Stimulated activated effector memory CD8-positive, alpha-beta T cell treated with anti-CD3 and anti-CD28 coated beads, Interleukin-12 subunit alpha, Interleukin-12 subunit beta, amount 100 ng/mL, for 72 hours (primary cell): ENCODE measurements at regions not wholly inside any gene's neighbourhood (a gene's known extent, or its start where the extent isn't known, plus 50 kb on each side); places are given as distances from the start of the nearest gene placed in this dataset.

Experiments used
- ATAC-seq: fragments of 150-1000 bp; cut with Tn5 transposase; 2 replicates; pipeline ENCODE4 v1.10.0; 2021
- DNase-seq, 2 donors: peaks; one replicate each; pipeline ENCODE4 v3.0.0; 2021 to 2022; ENCODE audit warnings: low spot score in 2 of 2
- H3K27ac Mint-ChIP-seq: one replicate; pipeline ENCODE4 v1.8.0; 2022; ENCODE audit warnings: mild to moderate bottlenecking, mixed read lengths
- H3K36me3 Mint-ChIP-seq: one replicate; pipeline ENCODE4 v1.8.0; 2022; ENCODE audit warnings: mild to moderate bottlenecking, mixed read lengths
- H3K4me1 Mint-ChIP-seq: one replicate; pipeline ENCODE4 v1.8.0; 2022; ENCODE audit warnings: mixed read lengths
- H3K4me3 Mint-ChIP-seq: one replicate; pipeline ENCODE4 v1.8.0; 2022; ENCODE audit warnings: mild to moderate bottlenecking, mixed read lengths
- H3K9me3 Mint-ChIP-seq: one replicate; pipeline ENCODE4 v1.8.0; 2022; ENCODE audit warnings: mixed read lengths

DNA sequence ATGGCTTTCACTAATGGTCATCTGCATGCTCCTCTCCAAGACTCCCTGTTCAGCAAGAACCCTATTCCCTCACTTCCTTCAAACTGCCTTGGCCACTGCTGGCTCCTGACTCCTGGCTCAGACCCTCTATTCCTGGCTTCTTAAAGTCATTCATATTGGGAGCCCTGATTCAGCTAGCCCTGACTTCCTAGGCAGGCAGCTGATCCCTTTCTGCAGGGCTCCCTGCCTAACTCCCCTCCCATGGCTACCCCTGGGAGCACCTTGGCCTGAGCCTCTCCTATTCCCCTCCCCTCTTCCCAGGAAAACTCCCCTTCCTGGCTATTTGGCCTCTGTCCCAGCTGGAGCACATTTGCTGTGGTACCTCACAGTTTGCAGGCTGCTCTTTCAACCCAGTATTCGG is 154.9 kb upstream of the PJA1 start:
- Mint-ChIP-seq H3K4me3 (no peak overlapping the region), H3K27ac (no peak overlapping the region), H3K36me3 (no peaks in the 10 kb centered on the region), H3K9me3 (no peaks in the 10 kb centered on the region), H3K4me1 (no peaks in the 10 kb centered on the region)
- DNase-seq (no peak), ATAC-seq (no peak)

DNA sequence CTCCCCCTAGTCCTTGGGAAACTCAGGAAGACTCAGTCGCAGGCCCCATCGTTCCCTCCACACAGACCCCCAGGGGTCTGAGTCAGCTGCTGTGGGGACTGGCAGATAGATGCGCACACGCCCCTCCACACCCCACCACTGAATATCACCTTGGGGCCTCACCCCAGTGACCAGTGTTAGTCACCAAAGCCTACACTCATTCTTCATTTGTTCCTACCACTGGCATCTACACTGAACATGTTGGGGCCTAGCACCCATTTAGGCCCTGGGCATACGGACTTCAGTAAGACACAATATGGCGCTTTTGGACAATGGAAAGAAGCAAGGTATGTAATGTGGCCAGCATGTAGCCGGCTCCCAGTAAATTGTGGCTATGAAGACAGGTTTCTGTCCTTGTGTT is 154.1 kb upstream of the PJA1 start:
- ATAC-seq (no peak), DNase-seq (no peak)
- peak overlapping the region; percentile 48 for H3K27ac Mint-ChIP-seq
- no peaks in the 10 kb centered on the region for H3K36me3 Mint-ChIP-seq
- H3K9me3 Mint-ChIP-seq: no peaks in the 10 kb centered on the region
- H3K4me1 Mint-ChIP-seq: no peaks in the 10 kb centered on the region
- H3K4me3 Mint-ChIP-seq: no peak overlapping the region

DNA sequence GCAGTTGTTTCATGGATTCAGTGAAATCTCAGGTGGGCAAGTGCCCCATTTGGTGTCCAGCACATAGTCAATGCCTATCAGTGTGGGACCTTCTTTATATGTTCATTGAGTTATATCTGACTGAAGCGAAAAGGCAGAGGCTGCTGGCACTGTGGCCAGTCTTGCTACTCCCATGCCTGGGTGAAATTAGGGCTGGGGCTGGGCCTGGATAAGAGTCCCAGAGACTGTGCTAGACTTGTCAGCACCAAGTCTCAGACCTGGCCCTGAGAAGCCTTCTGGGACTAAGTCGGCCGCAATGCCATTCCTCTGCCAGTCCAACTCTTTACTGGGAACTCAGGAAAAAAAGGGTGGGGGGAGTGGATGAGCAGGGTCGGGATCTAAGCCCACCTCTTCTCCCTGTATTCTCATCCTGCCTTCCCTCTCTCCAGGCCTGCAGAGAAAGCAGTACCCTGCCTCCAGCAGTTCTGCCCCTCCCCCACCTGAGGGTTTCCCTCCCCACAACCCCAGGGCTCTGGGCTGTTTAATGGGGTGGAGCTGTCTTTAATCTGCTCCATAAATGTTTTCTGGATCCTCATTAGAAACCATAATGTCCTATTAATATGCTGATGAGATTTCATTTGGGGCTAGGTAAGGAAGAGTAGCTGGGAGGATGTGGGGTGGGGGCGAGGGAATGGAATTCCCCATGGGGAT is 153.5 kb upstream of the PJA1 start:
- Mint-ChIP-seq H3K9me3 (no peaks in the 10 kb centered on the region), H3K36me3 (no peaks in the 10 kb centered on the region), H3K4me3 (no peak overlapping the region), H3K4me1 (no peaks in the 10 kb centered on the region), H3K27ac (no peak overlapping the region)
- DNase-seq (no peak), ATAC-seq (no peak)

DNA sequence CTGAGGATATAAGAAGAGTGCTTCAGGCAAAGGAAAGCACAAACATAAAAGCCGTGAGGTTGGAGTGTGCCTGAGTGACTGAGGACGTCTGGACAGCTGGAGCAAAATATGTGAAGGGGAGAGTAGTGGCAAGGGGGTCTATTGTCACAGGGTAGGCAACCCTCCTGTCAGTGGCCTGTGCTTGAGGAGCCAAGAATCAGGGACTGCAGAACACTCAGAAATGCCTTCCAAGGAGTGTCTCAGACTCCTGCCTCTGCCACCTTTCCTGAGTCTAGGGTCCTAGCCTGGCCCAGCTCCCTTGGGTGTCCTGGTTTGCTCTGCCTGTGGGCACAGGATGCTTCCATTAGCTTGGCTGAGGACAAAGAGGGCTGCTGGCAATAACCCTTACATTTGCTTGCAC is 152.5 kb upstream of the PJA1 start:
- DNase-seq: no peak
- H3K9me3 Mint-ChIP-seq: no peaks in the 10 kb centered on the region
- H3K4me1 Mint-ChIP-seq: no peaks in the 10 kb centered on the region
- H3K4me3 Mint-ChIP-seq: no peak overlapping the region
- no peak for ATAC-seq
- no peak overlapping the region for H3K27ac Mint-ChIP-seq
- H3K36me3 Mint-ChIP-seq: no peaks in the 10 kb centered on the region

DNA sequence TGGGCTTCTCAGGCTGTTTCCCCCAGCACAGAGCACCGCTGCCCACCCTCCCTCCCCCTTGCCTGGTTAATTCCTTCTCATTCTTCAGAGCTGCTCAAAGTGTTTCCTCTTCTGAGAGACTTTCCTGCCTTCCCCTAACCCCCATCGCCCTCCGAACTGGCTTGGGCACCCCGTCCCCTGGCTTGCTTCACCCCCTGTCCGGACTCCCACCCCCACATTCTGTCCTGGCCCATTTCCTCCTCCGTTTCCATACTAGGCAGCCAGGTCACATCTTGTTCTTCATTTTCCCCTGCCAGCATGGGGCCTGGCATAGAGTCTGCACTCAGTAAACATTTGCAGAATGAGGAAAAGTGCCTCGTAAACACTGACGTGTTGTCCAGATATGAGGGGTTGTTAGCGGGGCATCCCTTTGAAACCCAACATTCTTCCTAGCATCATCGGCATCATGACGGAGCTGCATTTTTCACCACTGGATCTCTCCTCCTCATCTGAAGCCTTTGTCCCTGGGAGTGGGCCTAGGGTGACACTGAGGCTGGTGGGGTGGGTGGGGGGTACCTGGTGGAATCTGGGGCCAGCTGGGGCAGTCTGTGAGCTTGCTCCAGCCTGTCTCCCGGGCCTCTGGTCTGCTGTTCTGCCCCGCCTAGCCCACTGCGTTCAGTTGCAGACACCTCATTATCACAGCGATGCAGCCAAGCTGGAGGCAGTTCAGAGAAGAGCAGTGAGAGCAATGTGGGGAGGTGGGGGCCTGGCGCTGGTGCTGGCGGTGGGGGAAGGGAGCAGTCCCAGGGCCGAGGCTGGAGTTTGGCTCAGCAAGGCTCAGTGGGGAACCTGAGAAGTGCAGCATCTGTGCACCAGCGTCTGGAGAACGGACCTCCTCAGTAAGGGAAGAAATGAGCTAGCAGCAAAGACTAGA is 149.4 kb upstream of the PJA1 start:
- no peak for ATAC-seq
- Mint-ChIP-seq H3K27ac (no peak overlapping the region), H3K4me3 (no peak overlapping the region), H3K9me3 (no peaks in the 10 kb centered on the region), H3K4me1 (no peaks in the 10 kb centered on the region), H3K36me3 (no peaks in the 10 kb centered on the region)
- DNase-seq: no peak

DNA sequence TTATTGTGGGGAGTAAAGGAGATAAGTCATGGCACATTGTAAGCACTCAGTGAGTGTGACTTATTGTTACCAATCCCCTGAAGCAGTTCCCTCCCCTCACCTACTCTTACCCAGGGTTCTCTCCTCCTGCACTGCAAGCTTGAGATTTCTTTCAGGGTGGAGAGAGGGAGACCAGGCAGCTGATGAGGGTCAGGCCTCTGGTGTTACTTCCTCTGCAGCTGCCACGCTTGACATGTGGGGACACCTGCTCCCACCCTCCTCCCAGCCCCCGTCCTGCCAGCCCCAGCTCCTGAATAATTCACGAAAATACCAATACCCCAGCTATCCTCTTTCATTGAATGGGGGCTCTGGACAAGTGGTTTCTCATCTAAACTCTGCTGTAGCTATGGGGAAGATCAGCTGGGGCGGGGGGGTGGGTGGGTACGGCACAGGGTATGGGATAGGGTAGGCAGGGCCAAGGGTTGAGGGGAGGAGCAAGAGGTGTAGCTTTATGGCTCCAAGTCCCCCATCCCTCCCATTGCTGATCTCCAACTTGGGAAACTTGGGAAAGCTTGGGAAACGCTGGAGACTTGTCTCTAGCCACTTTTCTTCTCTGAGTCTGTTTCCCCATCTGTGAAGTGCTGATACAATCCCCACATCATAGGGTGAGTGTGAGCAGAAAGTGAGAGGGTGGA is 148.5 kb upstream of the PJA1 start:
- Mint-ChIP-seq H3K4me3 (no peak overlapping the region), H3K9me3 (no peaks in the 10 kb centered on the region), H3K27ac (no peak overlapping the region), H3K36me3 (no peaks in the 10 kb centered on the region), H3K4me1 (no peaks in the 10 kb centered on the region)
- no peak for DNase-seq
- ATAC-seq: no peak

DNA sequence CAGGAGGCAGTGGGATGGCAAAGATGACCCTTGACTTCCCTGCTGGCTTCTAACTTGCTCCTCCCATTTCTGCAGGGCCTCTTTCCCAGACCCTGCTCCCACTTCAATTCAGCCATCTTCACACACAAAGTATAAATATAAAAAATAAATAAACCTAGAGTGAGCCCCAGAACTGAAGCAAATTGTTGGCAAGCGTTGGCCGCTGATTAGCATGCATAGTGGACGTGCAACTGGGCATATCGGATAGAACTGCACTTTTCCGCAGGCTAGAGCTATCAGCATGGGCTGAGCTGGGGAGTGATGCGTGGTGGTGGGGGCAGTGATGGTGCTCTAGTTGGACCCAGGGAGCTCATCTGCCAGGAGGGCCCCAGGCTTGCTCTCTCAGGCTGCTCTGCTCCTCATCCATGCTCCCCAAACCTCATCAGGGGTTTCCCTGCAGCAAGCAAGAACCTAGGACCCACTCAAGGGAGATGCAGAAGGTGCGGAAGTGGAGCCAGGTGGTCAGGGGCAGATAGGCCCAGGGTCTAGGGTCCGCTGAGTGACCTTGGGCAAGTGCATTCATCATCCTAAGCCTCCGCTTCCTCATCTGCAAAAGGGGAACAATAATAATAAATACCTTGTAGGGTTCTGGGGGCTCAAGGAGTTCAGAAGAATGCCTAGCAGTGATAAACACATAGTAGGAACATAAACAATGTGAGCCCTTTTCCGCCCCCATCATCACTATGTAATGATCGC is 146.8 kb upstream of the PJA1 start:
- no peak overlapping the region for H3K27ac Mint-ChIP-seq
- ATAC-seq (no peak), DNase-seq (no peak)
- no peaks in the 10 kb centered on the region for H3K36me3 Mint-ChIP-seq
- H3K4me1 Mint-ChIP-seq: no peaks in the 10 kb centered on the region
- H3K9me3 Mint-ChIP-seq: no peaks in the 10 kb centered on the region
- no peak overlapping the region for H3K4me3 Mint-ChIP-seq

DNA sequence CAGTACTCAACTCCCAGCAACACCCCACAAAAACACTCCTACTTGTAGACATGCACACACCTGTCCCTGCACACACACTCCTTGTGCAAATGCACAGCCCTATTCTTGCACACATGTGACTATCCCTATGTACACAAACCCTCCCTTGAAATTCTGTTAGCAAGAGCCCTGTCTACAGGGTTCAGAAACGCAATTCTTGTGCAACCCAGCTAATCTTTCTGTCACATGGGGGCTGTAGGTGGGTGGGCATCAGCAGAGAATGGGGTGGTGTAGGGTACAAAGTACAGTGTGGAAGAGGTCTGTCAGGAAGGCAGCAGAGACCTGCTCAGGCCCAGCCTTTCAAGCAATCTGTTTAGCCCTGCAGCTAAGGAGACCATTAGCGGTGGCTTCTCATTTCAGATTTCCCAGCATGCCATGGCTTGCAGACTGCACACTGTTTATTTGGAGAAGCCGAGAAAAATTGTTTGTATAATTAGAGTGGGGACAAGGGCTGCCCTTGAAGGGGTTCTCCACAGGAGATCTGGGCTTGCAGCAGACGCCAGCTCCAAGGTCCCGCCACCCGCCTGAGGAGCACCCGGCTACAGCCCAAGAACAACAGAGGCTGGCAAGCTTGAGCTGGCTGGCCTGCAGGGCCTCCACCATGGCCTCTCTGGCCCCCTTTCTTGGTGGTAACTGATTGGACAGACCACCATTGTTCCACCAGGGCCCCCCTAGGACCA is 144.0 kb upstream of the PJA1 start:
- Mint-ChIP-seq H3K9me3 (no peaks in the 10 kb centered on the region), H3K4me3 (no peak overlapping the region), H3K4me1 (no peaks in the 10 kb centered on the region), H3K27ac (no peak overlapping the region), H3K36me3 (no peaks in the 10 kb centered on the region)
- ATAC-seq: no peak
- no peak for DNase-seq

DNA sequence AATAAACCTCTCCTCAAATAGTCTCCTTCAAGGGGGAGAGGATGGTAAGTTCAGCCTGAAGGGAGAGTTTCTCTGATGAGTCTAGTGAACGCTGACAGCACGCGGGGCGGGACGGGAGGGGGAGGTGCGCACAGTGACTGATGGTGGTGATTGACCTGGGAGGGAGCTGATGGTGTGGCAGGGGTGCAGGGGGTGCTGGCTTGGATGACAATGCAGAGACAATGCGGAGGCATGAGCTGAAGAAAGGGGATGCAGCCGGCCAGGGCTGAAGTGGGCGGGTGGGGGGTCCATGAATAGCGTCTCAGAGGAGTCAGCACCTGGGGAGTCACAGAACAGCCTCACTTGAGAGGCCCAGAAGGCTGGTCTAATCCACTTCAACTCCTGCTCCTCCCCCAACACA is 142.5 kb upstream of the PJA1 start:
- DNase-seq: no peak
- Mint-ChIP-seq H3K4me1 (no peaks in the 10 kb centered on the region), H3K27ac (no peak overlapping the region), H3K36me3 (no peaks in the 10 kb centered on the region), H3K9me3 (no peaks in the 10 kb centered on the region), H3K4me3 (no peak overlapping the region)
- no peak for ATAC-seq

DNA sequence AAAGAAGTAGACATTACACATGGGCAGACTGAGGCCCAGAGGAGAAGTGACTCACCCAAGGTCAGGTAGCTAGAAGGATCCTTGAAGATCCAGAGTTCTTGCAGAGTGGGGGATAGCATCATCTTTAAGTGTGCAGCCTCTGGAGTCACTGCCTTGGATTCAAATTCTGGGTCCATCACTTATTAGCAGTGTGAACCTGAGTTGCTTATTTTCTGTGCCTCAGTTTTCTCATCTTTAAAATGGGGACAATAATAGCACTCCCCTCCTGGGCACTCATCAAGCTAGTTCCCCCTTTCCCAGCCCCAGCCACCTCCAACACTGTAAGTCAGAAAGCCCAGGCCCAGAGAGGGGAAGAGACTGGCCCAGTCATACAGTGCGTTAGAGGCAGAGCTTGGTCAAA is 141.8 kb upstream of the PJA1 start:
- Mint-ChIP-seq H3K9me3 (no peaks in the 10 kb centered on the region), H3K36me3 (no peaks in the 10 kb centered on the region), H3K27ac (no peak overlapping the region), H3K4me3 (no peak overlapping the region), H3K4me1 (no peaks in the 10 kb centered on the region)
- DNase-seq (no peak), ATAC-seq (no peak)

DNA sequence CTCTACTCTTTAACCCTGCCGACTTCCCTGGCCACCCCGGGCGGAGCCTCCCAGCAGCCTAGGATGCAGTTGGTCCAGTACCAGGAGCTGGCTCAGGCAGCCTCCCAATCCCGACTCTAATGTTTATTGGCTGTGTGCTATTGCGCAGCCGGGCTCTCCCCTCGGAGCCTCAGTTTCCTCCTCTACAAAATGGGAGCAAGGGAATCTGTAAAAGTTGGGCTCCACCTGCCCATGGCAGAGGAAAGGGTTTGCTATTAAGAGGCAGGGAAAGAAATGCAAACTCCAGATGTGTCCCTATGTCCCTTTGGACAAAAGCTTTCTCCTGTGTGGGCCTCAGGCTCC is 140.8 kb upstream of the PJA1 start:
- H3K4me3 Mint-ChIP-seq: no peak overlapping the region
- no peak overlapping the region for H3K27ac Mint-ChIP-seq
- no peaks in the 10 kb centered on the region for H3K36me3 Mint-ChIP-seq
- DNase-seq (no peak), ATAC-seq (no peak)
- no peaks in the 10 kb centered on the region for H3K4me1 Mint-ChIP-seq
- no peaks in the 10 kb centered on the region for H3K9me3 Mint-ChIP-seq

DNA sequence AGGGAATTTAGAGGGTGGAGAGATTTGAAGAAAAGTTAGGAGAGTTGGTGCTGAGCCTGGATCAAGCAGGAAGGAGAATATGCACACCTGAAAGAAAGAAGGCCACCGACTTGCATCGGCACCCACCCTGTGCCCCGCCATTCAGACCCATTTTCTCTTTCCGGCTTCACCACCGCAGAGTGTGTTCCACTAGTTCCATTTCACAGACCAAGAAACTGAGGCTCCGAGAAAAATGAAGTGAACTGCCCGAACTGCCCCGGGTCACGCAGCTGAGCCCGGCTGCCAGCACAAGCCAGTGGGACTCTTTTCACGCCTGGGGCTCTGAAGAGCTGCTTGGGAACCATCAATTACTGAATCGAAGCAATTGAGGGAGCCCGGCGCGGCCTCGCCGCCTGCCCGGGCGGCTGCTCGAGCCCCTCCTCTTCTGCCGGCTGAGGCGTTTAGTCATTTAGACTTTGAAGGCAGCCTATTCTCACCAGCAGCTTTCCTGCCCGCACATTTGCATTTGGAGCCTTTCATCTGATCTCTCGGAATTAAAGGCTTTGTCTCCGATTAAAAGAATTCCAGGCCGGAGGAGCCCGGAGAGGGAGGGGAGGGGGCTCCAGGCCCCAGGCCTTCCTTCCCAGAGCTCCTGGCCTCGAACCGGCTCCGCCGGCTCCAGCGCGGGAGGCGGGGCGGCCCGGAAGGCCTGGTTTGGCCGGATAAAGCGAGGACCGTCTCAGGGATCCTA is 140.2 kb upstream of the PJA1 start:
- Mint-ChIP-seq H3K27ac (no peak overlapping the region), H3K9me3 (no peaks in the 10 kb centered on the region), H3K4me3 (no peak overlapping the region), H3K36me3 (no peaks in the 10 kb centered on the region), H3K4me1 (no peaks in the 10 kb centered on the region)
- ATAC-seq: no peak
- DNase-seq: no peak

DNA sequence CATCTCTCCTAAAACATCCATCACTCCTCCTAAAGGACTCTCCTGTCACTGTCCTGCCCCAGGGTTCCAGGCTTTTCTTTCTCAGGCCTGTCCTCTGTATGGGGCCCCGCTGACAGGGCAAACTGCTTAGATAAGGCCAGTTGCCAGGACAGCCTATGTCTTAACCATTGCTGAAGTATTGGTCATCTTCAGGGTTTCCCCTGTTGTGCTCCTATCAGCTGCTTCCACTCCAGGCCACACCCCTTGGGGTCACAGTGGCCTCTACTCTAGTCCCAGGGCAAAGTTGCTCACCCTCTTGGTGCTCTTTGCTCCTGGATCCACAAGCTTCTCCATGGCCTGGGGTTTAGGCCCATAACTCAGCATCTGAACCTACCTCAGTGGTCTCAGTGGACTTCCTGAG is 138.0 kb upstream of the PJA1 start:
- H3K4me3 Mint-ChIP-seq: no peak overlapping the region
- no peak overlapping the region for H3K27ac Mint-ChIP-seq
- no peaks in the 10 kb centered on the region for H3K4me1 Mint-ChIP-seq
- ATAC-seq (no peak), DNase-seq (no peak)
- no peaks in the 10 kb centered on the region for H3K9me3 Mint-ChIP-seq
- no peaks in the 10 kb centered on the region for H3K36me3 Mint-ChIP-seq

DNA sequence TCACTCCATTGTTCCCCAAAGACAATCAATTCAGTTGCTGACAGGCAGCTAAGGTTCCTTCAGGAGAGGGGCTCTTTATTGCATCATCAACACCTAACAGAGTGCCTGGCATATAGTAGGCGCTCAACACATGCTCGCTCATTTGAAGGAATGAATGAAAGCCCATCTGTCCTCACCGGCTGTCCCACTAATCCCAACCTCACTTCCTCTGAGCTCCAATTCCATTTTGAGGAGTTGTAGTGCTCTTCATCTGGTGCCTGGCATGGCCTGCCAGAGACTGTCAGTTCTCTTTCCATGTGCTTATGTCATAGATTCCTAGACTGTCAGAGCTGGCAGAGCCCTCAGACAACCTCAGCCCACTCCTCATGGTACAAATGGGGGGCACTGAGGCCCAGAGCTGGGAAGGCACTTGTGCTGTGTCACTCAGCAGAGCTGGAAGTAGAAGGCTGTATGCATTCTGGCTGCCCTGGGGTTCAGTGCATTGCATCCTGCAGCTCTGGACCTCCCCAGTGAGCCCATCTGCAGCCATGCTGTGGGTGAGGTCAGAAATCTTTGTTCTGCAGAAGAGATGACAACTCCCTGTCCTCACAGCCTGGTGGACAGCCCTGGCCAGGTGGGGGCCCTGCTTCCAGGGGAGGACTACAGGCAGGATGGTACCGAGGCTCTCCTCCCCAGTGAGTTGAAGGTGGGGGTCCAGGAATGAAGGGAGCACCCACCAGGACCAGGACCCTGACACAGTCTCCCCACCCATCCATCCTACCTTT is 134.9 kb upstream of the PJA1 start:
- H3K4me3 Mint-ChIP-seq: no peak overlapping the region
- ATAC-seq (no peak), DNase-seq (no peak)
- H3K27ac Mint-ChIP-seq: no peak overlapping the region
- no peaks in the 10 kb centered on the region for H3K9me3 Mint-ChIP-seq
- H3K4me1 Mint-ChIP-seq: no peaks in the 10 kb centered on the region
- no peaks in the 10 kb centered on the region for H3K36me3 Mint-ChIP-seq
